AG04450 (cell line): ENCODE measurements at regions not wholly inside any gene's neighbourhood (a gene's known extent, or its start where the extent isn't known, plus 50 kb on each side); places are given as distances from the start of the nearest gene placed in this dataset.

Experiments used
- CTCF ChIA-PET: fragments of 300-600, 350-600 bp; formaldehyde crosslinking; extraction: SDS; loops from one replicate; lab custom pipeline; 2022; ENCODE audit warnings: antibody characterized with exemption, inconsistent platforms; lab: Charles Lee
- POLR2A ChIA-PET: fragments of 350-600 bp; formaldehyde crosslinking; extraction: SDS; loops from one replicate; lab custom pipeline; 2021; ENCODE audit warnings: antibody characterized with exemption, inconsistent platforms; lab: Yijun Ruan, JAX
- DNase-seq: peaks from one replicate; pipeline ENCODE4 v3.0.0-alpha.2; 2011; ENCODE audit warnings: low read depth, low spot score
- H3K27ac ChIP-seq: one replicate; pipeline ENCODE4 v1.5.1; 2012; ENCODE audit warnings: low read depth, low read length, control low read depth
- H3K27me3 ChIP-seq: one replicate; pipeline ENCODE4 v1.6.0; 2012; ENCODE audit warnings: low read length; ENCODE audit not compliant: control insufficient read depth, insufficient read depth
- H3K4me3 ChIP-seq: 2 replicates; pipeline ENCODE4 v1.5.1; 2011; ENCODE audit warnings: mild to moderate bottlenecking, low read depth, low read length, control low read depth
- H3K9me3 ChIP-seq: 2 replicates; pipeline ENCODE4 v1.5.1; 2012; ENCODE audit warnings: low read length; ENCODE audit not compliant: control insufficient read depth, insufficient read depth
- CTCF ChIP-seq: IDR thresholded peaks from 2 replicates; pipeline ENCODE4 v1.5.1; 2011; ENCODE audit warnings: low read depth, low read length, control low read depth, inconsistent platforms

GRCh38 chr2:67571785-67572718 is 174.9 kb downstream of the ETAA1 start:
- Histone ChIP-seq H3K27me3 (no peaks in the 10 kb centered on the region), H3K27ac (no peak overlapping the region), H3K4me3 (no peak overlapping the region), H3K9me3 (no peaks in the 10 kb centered on the region)
- no peak for TF ChIP-seq CTCF
- POLR2A ChIA-PET = no interaction called here
- no peak for DNase-seq
- CTCF ChIA-PET = no interaction called here

- POLR2A ChIA-PET = no interaction called here
- Histone ChIP-seq H3K4me3 (no peak overlapping the region), H3K27me3 (no peaks in the 10 kb centered on the region), H3K9me3 (no peaks in the 10 kb centered on the region), H3K27ac (no peak overlapping the region)
- CTCF ChIA-PET = no interaction called here
- DNase-seq = no peak
- no peak for TF ChIP-seq CTCF
Observed at GRCh38 chr2:67572721-67573435, 175.7 kb downstream of the ETAA1 start.

- DNase-seq = no peak
- H3K27me3 ChIP-seq = no peaks in the 10 kb centered on the region
- H3K4me3 ChIP-seq = no peak overlapping the region
- ChIA-PET POLR2A (no interaction called here), CTCF (interaction anchor here (1.6 kb wide), 1 partner anchor 76 kb away, joined by 5 read pairs; no protein-coding TSS in a partner anchor)
- H3K27ac ChIP-seq = no peak overlapping the region
- no peaks in the 10 kb centered on the region for H3K9me3 ChIP-seq
- TF ChIP-seq CTCF = no peak
Observed at GRCh38 chr2:67574230-67574629, 177.1 kb downstream of the ETAA1 start.

GRCh38 chr2:67576226-67576625 is 179.1 kb downstream of the ETAA1 start:
- Histone ChIP-seq H3K9me3 (no peaks in the 10 kb centered on the region), H3K27ac (no peak overlapping the region), H3K4me3 (no peak overlapping the region), H3K27me3 (no peaks in the 10 kb centered on the region)
- CTCF ChIA-PET = interaction anchor here (0.7 kb wide), 1 partner anchor 99 kb away, joined by 3 read pairs; no protein-coding TSS in a partner anchor
- TF ChIP-seq CTCF = no peak
- POLR2A ChIA-PET = interaction anchor here (0.5 to 1.0 kb wide), 3 partner anchors 15 to 1145 kb away, joined by 3 to 4 read pairs (median 3); no protein-coding TSS in a partner anchor
- DNase-seq = no peak

GRCh38 chr2:67576991-67577390 is 179.9 kb downstream of the ETAA1 start:
- H3K27me3 ChIP-seq = no peaks in the 10 kb centered on the region
- ChIA-PET CTCF (no interaction called here), POLR2A (no interaction called here)
- peaks cover 6% of the 10 kb centered on the region for H3K9me3 ChIP-seq
- no peak for TF ChIP-seq CTCF
- DNase-seq = no peak
- H3K27ac ChIP-seq = no peak overlapping the region
- H3K4me3 ChIP-seq = no peak overlapping the region
